NCI-H2107 (cell line): ENCODE measurements at regions not wholly inside any gene's neighbourhood (a gene's known extent, or its start where the extent isn't known, plus 50 kb on each side); places are given as distances from the start of the nearest gene placed in this dataset.
"Not testable (repeated sequence)": the region's sequence is repeated elsewhere in the genome, so short reads cannot be mapped to it uniquely, and the experiment has no call there.

Source experiments
- DNase-seq: peaks from one replicate; lab custom pipeline; 2025; lab: John Stamatoyannopoulos, UW

DNA sequence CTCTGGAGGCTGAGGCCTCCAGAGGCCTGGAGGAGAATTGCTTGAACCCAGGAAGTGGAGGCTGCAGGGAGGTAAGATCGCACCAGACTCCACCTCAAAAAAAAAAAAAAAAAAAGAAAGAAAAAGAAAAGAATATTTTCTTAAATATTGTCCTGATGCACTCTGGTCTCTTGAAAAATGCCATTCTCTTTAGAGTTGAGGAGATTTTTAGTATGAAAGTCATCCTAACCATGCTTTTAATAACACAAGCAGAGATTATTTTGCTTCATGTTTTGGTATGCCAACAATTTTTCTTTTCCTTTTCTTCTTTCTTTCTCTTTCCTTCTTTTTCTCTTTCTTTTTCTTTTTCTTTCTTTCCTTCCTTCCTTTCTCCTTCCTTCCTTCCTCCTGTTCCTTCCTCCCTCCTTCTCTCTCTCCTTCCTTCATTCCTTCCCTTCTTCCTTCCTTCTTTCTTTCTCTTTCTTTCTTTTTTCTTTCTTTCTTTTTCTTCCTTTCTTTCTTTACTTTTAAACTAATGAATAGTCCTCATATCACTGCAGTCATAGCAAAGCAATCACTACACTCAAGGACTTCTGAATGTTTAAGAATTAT is 116.9 kb upstream of the CCNH start:
- DNase-seq, result no peak

DNA sequence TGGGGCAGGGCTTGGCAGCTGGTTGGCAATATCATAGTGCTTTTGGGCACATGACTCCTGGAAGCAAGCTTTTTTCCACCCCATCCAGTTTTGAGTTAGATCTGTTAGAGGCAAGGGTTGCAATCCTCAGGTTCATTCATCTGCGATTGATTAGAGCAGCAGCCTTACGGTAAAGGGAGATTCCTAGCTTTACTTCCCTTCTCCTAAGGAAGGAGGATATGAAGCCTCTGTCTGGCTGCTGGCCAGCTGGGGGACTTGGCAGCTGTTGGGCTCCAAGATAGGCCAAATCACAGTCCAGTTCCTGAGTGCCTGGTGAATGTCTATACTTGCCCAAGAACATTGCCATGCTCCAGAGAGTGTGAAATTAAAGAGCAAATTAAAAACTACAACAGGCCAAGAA is 113.4 kb upstream of the CCNH start:
- no peak for DNase-seq

DNA sequence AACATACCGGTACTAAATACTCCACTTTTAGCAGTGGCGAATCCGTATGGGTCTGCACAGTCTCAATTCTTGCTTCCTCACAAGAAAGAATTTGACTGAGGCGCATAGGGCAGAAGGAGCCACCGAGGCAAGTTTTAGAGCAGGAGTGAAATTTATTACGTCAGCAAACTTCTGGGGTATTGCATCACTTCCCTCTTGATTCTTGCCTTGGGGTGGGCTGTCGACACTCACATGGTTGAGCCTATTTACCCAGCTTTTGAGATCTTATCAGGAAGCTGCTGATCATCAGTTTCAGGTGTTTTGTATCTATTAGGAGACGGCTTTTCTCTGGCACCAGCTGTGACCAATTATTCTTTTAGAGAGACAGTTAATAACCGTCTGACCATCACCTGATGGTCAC is 111.5 kb upstream of the CCNH start:
- DNase-seq, result no peak

DNA sequence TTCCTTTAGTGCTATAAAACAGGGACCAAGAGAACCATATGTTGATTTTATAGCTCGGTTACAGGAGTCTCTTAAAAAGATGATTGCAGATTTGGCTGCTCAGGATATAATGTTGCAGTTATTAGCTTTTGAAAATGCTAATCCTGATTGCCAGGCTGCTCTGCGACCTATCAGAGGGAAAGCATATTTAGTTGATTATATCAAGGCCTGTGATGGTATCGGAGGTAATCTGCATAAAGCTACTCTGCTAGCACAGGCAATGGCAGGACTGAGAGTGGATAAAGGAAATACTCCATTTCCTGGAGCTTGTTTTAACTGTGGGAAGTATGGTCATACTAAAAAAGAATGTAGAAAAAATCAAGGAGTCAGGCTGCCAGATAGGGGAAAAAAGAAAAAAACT is 99.0 kb upstream of the CCNH start:
- DNase-seq, result not testable (repeated sequence)

DNA sequence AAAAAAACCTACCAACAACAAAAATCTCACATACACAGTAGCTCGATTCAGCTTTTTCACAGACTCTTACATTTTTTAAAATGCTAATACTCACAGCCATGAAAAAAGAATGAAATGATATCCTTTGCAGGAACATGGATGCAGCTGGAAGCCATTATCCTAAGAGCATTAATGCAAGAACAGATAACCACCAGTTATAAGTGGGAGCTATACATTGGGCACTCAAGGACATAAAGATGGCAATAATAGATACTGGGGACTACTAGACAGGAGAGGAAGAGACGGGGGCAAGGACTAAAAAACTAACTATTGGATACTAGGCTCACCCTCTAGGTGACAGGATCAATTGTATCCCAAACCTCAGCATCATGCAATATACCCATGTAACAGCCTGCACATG is 90.3 kb upstream of the CCNH start:
- no peak for DNase-seq

DNA sequence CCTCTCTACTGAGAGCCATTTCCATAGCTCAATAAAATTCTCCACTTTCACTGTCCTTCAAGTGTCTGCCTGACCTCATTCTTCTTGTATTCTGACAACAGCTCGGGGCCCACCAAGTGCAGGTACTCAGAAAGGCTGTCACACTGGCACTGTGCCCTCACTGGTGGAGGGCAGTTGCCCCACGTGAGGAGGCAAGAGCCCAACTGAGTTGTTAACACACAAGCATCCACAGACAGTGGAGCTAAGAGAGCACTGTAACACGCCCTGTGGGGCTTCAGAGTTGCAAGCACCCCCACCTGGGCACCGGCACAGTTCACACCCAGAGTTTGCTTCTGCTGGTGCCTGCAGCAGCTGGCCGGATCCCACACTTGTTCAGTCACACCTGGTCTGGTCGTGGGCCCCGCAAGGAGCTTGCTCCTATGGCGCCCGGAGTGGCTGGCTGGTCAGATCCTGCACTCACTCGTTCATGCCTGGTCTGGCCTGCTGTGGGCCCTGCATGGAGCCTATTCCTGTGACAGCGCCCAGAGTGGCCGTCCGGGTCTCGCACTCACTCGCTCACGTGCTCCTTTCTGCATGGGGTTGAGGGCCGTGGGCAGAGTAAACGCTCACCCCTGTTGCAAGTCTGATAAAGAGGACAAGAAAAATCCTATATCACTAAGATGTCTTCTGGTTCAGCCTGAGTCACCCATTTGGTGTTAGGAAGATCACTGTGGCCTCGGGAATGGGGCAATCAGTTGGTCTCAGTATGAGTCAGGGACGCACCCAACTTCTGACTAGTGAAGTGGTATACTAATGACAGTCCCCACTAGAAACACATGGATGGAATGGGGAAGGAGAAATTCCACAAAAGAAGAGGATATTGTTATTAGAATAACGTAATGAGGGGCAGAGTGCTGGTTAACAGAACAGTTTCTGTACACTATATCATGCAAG is 87.0 kb upstream of the CCNH start:
- no peak for DNase-seq
